ENCODE measurements at regions not wholly inside any gene's neighbourhood (a gene's known extent, or its start where the extent isn't known, plus 50 kb on each side); places are given as distances from the start of the nearest gene placed in this dataset.
"Not testable (repeated sequence)": the region's sequence is repeated elsewhere in the genome, so short reads cannot be mapped to it uniquely, and the experiment has no call there.

DNA sequence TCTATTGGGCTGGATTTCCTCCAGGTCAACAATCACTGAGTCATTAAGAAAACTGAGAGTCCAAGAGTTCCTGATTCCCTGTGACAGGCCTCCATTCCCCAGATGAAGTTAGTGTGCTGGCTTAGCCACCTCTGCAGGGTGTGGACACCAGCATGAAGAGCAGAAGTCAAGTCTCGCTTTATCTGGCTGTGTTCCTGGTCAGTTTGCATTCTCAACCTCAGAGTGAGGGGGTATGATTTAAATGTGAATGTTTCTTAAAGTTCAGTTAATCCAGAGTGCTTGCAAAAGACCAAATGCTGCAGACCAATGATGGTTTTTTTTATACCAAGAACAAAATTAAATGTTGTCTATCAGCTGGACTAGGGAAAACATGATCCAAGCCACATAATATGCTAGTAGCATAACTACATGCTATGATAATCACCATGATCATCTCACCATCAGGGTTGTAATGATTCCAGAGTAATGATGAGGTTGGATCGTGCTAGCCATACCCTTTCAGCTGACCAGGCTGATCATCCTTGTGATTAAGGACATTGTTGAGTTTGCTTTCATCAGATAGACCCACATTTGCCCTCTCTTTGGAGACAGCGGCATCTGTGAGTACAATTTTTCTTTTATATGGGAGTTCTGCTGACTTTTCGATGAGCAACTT is 145.8 kb upstream of the ARHGAP20 start:
- no peak overlapping the region for H3K27ac ChIP-seq (ENCODE audit: low read length)
- no peaks in the 10 kb centered on the region for H3K4me1 ChIP-seq (ENCODE audit: control insufficient read depth, insufficient read depth, low read length)

DNA sequence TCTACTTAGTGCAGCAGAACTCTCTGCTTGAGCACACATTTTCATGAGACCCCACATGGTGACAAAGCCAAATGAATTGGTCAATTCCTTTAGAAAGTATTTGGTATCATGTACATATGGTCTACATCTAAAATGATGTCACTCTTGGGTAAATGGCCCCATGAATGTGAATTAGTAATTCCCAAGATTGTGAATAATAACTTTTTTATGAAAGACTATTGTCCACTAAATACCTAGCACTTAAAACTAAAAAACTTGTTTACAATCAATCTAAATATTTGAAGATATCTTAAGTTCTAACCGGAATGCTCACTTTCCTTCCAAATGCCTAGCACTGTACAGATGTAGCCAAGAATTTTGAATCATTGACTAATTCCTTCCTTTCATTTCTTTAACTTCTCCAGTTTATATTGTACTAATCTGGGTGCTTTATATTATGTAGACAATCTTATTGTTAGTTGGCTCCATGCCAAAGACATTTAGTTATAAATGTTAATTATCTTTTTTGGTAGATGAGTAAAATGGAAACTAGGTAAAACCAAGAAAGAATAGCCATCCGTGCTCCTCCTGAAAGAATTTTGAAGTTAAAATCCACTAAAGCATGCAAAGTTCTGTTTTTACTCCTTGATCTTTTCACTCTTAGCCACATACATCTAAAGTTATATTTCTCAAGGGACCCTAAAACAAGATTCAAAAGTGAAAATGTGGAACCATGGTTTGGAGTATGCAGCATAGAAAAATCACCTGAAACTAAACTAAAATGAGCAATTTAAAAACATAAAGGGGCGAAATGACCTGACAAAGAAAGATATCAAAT is 145.0 kb upstream of the ARHGAP20 start:
- H3K27ac ChIP-seq (ENCODE audit: low read length), result no peak overlapping the region
- no peaks in the 10 kb centered on the region for H3K4me1 ChIP-seq (ENCODE audit: control insufficient read depth, insufficient read depth, low read length)
- no peaks in the 10 kb centered on the region for H3K36me3 ChIP-seq (ENCODE audit: control insufficient read depth in 2 of 2, insufficient read depth in 2 of 2, low read length in 2 of 2)
- no peaks in the 10 kb centered on the region for H3K27me3 ChIP-seq (ENCODE audit: control insufficient read depth in 1 of 2, insufficient read depth in 2 of 2, low read length in 2 of 2)
- no peak overlapping the region for H3K4me3 ChIP-seq (ENCODE audit: low read length in 2 of 2)
- H3K9me3 ChIP-seq (ENCODE audit: control insufficient read depth in 2 of 2, low read length in 2 of 2), result peaks cover 0 to 2% of the 10 kb centered on the region in 2 donors
- no peak overlapping the region for H3K9ac ChIP-seq (ENCODE audit: low read length in 2 of 2)

More for the DNA sequence above, 145.8 kb upstream of the ARHGAP20 start:
- Histone ChIP-seq H3K27me3 (ENCODE audit: control insufficient read depth in 1 of 2, insufficient read depth in 2 of 2, low read length in 2 of 2) (no peaks in the 10 kb centered on the region), H3K4me3 (ENCODE audit: low read length in 2 of 2) (no peak overlapping the region), H3K36me3 (ENCODE audit: control insufficient read depth in 2 of 2, insufficient read depth in 2 of 2, low read length in 2 of 2) (no peaks in the 10 kb centered on the region), H3K9ac (ENCODE audit: low read length in 2 of 2) (no peak overlapping the region), H3K9me3 (ENCODE audit: control insufficient read depth in 2 of 2, low read length in 2 of 2) (peaks cover 0 to 2% of the 10 kb centered on the region in 2 donors)

DNA sequence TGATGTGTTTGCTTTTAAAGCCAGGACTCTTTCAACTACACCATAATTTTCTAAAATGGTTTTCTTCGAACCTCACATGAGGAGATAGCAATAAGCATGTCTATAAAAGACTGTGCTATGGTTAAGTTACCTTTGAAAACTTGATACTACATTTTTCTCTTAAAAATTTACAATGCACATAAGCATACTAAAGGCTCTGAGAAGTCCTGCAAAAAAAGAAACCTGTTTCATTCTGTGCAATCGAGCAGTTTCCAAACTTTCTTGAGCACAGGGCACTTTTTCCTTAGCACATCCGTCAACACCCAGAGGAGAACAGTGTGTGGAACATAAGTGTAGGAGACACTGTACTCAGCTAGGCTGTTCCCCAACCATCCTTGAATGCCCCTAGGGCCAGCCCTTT is 144.1 kb upstream of the ARHGAP20 start:
- Histone ChIP-seq H3K9me3 (ENCODE audit: control insufficient read depth in 2 of 2, low read length in 2 of 2) (peaks cover 0 to 2% of the 10 kb centered on the region in 2 donors), H3K27ac (ENCODE audit: low read length) (no peak overlapping the region), H3K9ac (ENCODE audit: low read length in 2 of 2) (no peak overlapping the region)

DNA sequence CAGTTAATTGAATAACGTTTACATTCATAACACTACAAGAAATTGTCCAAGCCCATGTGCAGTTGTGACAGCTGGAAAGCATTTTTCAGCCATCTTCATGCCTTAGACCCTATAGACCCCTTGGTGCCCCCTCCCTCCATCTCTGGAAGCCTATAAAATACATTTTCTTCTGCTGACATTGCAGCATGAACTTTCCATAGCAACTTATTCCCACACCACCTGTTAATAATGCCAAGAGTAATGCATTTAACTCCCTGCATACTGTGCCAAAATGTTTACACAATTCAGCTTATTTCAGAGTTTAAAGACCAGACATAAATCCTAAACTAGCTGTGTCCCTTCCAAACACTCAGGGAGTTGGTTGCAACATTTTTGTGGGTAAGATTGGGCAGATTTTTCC is 143.0 kb upstream of the ARHGAP20 start:
- Histone ChIP-seq H3K4me1 (ENCODE audit: control insufficient read depth, insufficient read depth, low read length) (no peaks in the 10 kb centered on the region), H3K9ac (ENCODE audit: low read length in 2 of 2) (no peak overlapping the region)

More for the DNA sequence above, 144.1 kb upstream of the ARHGAP20 start:
- Histone ChIP-seq H3K4me3 (ENCODE audit: low read length in 2 of 2) (no peak overlapping the region), H3K36me3 (ENCODE audit: control insufficient read depth in 2 of 2, insufficient read depth in 2 of 2, low read length in 2 of 2) (no peaks in the 10 kb centered on the region), H3K27me3 (ENCODE audit: control insufficient read depth in 1 of 2, insufficient read depth in 2 of 2, low read length in 2 of 2) (no peaks in the 10 kb centered on the region), H3K4me1 (ENCODE audit: control insufficient read depth, insufficient read depth, low read length) (no peaks in the 10 kb centered on the region)

DNA sequence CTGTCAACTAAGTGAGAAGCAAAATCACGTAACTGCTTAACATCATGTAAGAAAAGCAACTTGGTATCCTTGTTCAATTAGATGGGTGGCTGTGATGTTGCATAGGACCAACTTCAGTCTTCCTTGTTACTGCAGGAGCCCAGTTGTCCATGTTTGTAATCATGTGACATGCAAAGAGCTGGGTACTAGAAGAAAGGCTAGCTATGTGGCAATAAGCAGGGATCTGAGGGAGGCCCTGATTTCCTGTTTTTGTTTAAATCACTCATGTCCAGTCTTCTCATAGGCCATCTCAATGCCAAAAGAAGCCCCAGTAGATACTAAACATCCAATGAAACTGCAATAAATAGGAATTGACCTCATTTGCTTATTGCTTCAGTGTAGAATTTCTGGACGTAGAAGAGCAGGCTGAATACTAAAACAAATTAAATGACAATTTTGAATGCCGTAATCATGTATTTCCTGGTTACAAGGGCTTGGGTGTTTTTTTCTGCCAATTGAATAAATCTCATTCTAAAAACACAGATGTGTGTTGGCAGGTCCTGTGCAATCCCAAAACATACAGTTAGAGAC is 140.8 kb upstream of the ARHGAP20 start:
- Histone ChIP-seq H3K27ac (ENCODE audit: low read length) (no peak overlapping the region), H3K4me1 (ENCODE audit: control insufficient read depth, insufficient read depth, low read length) (no peaks in the 10 kb centered on the region), H3K27me3 (ENCODE audit: control insufficient read depth in 1 of 2, insufficient read depth in 2 of 2, low read length in 2 of 2) (no peaks in the 10 kb centered on the region), H3K9me3 (ENCODE audit: control insufficient read depth in 2 of 2, low read length in 2 of 2) (peaks cover 0 to 2% of the 10 kb centered on the region in 2 donors), H3K4me3 (ENCODE audit: low read length in 2 of 2) (no peak overlapping the region), H3K9ac (ENCODE audit: low read length in 2 of 2) (no peak overlapping the region), H3K36me3 (ENCODE audit: control insufficient read depth in 2 of 2, insufficient read depth in 2 of 2, low read length in 2 of 2) (no peaks in the 10 kb centered on the region)

More for the DNA sequence above, 143.0 kb upstream of the ARHGAP20 start:
- no peaks in the 10 kb centered on the region for H3K27me3 ChIP-seq (ENCODE audit: control insufficient read depth in 1 of 2, insufficient read depth in 2 of 2, low read length in 2 of 2)
- H3K27ac ChIP-seq (ENCODE audit: low read length), result no peak overlapping the region
- peaks cover 0 to 2% of the 10 kb centered on the region in 2 donors for H3K9me3 ChIP-seq (ENCODE audit: control insufficient read depth in 2 of 2, low read length in 2 of 2)
- no peak overlapping the region for H3K4me3 ChIP-seq (ENCODE audit: low read length in 2 of 2)
- no peaks in the 10 kb centered on the region for H3K36me3 ChIP-seq (ENCODE audit: control insufficient read depth in 2 of 2, insufficient read depth in 2 of 2, low read length in 2 of 2)

DNA sequence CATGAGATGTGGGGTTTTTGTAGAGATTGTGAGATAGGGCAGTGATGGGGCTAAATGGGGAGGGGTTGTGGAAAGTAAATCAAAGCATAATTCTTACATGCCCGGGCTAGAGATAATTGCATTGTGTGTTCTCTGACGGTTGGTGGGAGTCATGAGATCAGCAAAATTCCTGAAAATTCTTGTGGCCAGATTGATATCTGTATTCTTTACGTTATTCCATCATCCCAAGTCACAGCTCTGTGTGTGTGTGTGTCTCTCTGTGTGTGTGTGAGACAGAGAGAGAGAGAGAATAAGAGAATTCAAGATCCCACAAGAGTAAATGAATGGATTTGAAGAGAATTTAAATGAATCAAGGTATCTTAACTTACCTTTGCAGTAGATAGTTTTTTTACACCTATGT is 138.6 kb upstream of the ARHGAP20 start:
- H3K36me3 ChIP-seq (ENCODE audit: control insufficient read depth in 2 of 2, insufficient read depth in 2 of 2, low read length in 2 of 2), result no peaks in the 10 kb centered on the region
- H3K27ac ChIP-seq (ENCODE audit: low read length), result no peak overlapping the region
- H3K4me1 ChIP-seq (ENCODE audit: control insufficient read depth, insufficient read depth, low read length), result no peaks in the 10 kb centered on the region
- H3K27me3 ChIP-seq (ENCODE audit: control insufficient read depth in 1 of 2, insufficient read depth in 2 of 2, low read length in 2 of 2), result no peaks in the 10 kb centered on the region
- no peak overlapping the region for H3K4me3 ChIP-seq (ENCODE audit: low read length in 2 of 2)
- no peak overlapping the region for H3K9ac ChIP-seq (ENCODE audit: low read length in 2 of 2)
- H3K9me3 ChIP-seq (ENCODE audit: control insufficient read depth in 2 of 2, low read length in 2 of 2), result no peaks in the 10 kb centered on the region

DNA sequence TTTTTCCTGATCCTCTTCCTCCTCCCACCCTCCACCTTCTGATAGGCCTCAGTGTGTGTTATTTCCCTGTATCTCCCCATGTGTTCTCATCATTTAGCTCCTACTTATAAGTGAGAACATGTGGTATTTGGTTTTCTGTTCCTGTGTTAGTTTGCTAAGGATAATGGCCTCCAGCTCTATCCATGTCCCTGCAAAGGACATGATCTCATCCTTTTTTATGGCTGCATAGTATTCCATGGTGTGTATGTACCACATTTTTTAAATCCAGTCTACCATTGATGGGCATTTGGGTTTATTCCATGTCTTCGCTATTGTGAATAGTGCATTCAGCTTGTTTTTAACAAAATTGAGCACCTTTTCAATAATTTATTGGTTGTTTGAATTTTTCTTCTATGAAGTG is 130.8 kb upstream of the ARHGAP20 start:
- H3K36me3 ChIP-seq (ENCODE audit: control insufficient read depth in 2 of 2, insufficient read depth in 2 of 2, low read length in 2 of 2); H3K4me3 ChIP-seq (ENCODE audit: low read length in 2 of 2); H3K27me3 ChIP-seq (ENCODE audit: control insufficient read depth in 1 of 2, insufficient read depth in 2 of 2, low read length in 2 of 2); H3K9ac ChIP-seq (ENCODE audit: low read length in 2 of 2); H3K9me3 ChIP-seq (ENCODE audit: control insufficient read depth in 2 of 2, low read length in 2 of 2); H3K27ac ChIP-seq (ENCODE audit: low read length); H3K4me1 ChIP-seq (ENCODE audit: control insufficient read depth, insufficient read depth, low read length): not testable (repeated sequence)

DNA sequence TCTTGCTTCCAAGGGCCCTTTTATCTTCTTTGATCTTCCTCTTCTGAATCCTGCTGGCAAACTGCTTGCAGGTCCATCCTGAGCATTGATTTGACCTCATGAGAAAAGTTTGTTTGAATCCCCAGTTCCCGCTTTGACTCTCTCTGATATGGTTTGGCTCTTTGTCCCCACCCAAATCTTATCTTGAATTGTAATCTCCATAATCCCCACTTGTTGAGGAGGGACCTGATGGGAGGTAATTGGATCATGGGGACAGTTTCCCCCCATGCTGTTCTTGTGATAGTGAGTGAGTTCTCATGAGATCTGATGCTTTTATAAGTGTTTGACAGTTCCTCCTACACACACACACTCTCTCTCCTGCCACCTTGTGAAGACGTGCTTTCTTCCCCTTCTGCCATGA is 126.6 kb upstream of the ARHGAP20 start:
- no peaks in the 10 kb centered on the region for H3K27me3 ChIP-seq (ENCODE audit: control insufficient read depth in 1 of 2, insufficient read depth in 2 of 2, low read length in 2 of 2)
- H3K36me3 ChIP-seq (ENCODE audit: control insufficient read depth in 2 of 2, insufficient read depth in 2 of 2, low read length in 2 of 2), result no peaks in the 10 kb centered on the region

DNA sequence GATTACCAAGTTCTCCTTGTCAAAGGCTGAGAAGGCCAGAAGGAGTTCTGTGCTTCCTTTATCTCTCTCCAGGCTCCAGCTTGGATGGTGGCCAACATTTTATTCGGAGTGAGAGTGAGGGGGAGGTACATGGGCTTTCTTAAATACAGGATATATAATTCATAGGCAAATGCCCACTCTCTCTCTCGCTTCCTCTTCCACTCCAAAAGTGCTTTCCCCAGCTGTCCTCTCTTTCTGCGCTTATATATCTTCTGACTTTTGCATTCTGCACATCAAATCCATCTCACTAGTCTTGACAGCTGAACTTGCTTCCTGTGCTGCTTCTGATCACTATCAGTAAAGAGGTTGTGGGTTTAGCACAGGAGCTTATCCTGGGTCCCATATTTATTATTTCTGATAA is 125.4 kb upstream of the ARHGAP20 start:
- H3K4me1 ChIP-seq (ENCODE audit: control insufficient read depth, insufficient read depth, low read length), result no peaks in the 10 kb centered on the region
- no peaks in the 10 kb centered on the region for H3K9me3 ChIP-seq (ENCODE audit: control insufficient read depth in 2 of 2, low read length in 2 of 2)
- H3K36me3 ChIP-seq (ENCODE audit: control insufficient read depth in 2 of 2, insufficient read depth in 2 of 2, low read length in 2 of 2), result no peaks in the 10 kb centered on the region
- no peak overlapping the region for H3K9ac ChIP-seq (ENCODE audit: low read length in 2 of 2)
- no peak overlapping the region for H3K4me3 ChIP-seq (ENCODE audit: low read length in 2 of 2)
- H3K27ac ChIP-seq (ENCODE audit: low read length), result no peak overlapping the region
- no peaks in the 10 kb centered on the region for H3K27me3 ChIP-seq (ENCODE audit: control insufficient read depth in 1 of 2, insufficient read depth in 2 of 2, low read length in 2 of 2)

More for the DNA sequence above, 126.6 kb upstream of the ARHGAP20 start:
- no peaks in the 10 kb centered on the region for H3K9me3 ChIP-seq (ENCODE audit: control insufficient read depth in 2 of 2, low read length in 2 of 2)
- H3K4me3 ChIP-seq (ENCODE audit: low read length in 2 of 2), result no peak overlapping the region
- H3K27ac ChIP-seq (ENCODE audit: low read length), result no peak overlapping the region
- no peaks in the 10 kb centered on the region for H3K4me1 ChIP-seq (ENCODE audit: control insufficient read depth, insufficient read depth, low read length)
- H3K9ac ChIP-seq (ENCODE audit: low read length in 2 of 2), result no peak overlapping the region

DNA sequence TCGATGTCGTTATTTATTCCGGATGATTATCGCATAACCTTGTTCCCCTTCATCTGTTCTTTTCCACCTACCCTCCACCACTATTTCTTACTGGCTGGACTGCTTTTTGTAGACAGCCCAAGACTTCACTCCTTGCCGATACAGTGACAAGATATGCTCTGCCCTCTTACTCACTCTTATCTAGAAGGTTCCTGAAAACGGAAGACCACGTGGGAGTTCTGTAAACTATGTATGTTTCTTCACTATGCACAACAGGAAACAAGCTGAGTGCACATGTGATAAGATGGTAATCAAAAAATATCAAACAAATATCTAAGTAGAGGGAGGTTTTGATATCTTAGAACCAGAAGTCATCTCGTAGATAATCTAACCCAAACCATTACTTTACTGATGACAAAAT is 122.9 kb upstream of the ARHGAP20 start:
- no peaks in the 10 kb centered on the region for H3K9me3 ChIP-seq (ENCODE audit: control insufficient read depth in 2 of 2, low read length in 2 of 2)
- H3K4me1 ChIP-seq (ENCODE audit: control insufficient read depth, insufficient read depth, low read length), result no peaks in the 10 kb centered on the region
- H3K9ac ChIP-seq (ENCODE audit: low read length in 2 of 2), result no peak overlapping the region
- no peaks in the 10 kb centered on the region for H3K36me3 ChIP-seq (ENCODE audit: control insufficient read depth in 2 of 2, insufficient read depth in 2 of 2, low read length in 2 of 2)
- no peaks in the 10 kb centered on the region for H3K27me3 ChIP-seq (ENCODE audit: control insufficient read depth in 1 of 2, insufficient read depth in 2 of 2, low read length in 2 of 2)
- H3K4me3 ChIP-seq (ENCODE audit: low read length in 2 of 2), result no peak overlapping the region
- H3K27ac ChIP-seq (ENCODE audit: low read length), result no peak overlapping the region

All from stomach smooth muscle (tissue), 2 donors.